ENCODE measurements at regions not wholly inside any gene's neighbourhood (a gene's known extent, or its start where the extent isn't known, plus 50 kb on each side); places are given as distances from the start of the nearest gene placed in this dataset.

DNA sequence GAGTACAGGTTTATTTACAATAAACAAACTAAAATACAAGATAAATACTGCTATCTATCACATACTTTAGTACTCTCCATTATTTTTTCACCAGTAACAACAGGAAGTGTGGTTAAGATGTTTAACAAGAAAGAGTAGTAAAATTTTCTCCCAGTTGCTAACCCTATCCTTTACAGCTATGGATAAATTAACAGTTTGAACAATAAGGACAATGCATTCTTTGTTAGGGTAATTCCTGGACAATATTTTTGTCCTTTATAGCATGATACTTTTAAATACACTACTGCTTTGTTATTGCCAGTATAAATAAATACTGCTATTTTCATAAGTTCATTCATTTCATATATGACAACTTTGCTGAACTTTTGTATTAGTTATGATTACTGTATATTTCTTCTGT is 630.2 kb upstream of the ATXN8OS start (continued):
- TF ChIP-seq, protein P1, sequence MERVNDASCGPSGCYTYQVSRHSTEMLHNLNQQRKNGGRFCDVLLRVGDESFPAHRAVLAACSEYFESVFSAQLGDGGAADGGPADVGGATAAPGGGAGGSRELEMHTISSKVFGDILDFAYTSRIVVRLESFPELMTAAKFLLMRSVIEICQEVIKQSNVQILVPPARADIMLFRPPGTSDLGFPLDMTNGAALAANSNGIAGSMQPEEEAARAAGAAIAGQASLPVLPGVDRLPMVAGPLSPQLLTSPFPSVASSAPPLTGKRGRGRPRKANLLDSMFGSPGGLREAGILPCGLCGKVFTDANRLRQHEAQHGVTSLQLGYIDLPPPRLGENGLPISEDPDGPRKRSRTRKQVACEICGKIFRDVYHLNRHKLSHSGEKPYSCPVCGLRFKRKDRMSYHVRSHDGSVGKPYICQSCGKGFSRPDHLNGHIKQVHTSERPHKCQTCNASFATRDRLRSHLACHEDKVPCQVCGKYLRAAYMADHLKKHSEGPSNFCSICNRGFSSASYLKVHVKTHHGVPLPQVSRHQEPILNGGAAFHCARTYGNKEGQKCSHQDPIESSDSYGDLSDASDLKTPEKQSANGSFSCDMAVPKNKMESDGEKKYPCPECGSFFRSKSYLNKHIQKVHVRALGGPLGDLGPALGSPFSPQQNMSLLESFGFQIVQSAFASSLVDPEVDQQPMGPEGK (CRISPR knock-in tag; IDR thresholded peaks at IDR 0.05; ENCODE audit: borderline replicate concordance): no peak
- TF ChIP-seq GLIS3 (CRISPR knock-in tag; IDR thresholded peaks at IDR 0.05) (no peak), BACH2 (CRISPR knock-in tag; IDR thresholded peaks at IDR 0.05; ENCODE audit: borderline replicate concordance) (no peak), ARNTL (CRISPR knock-in tag; IDR thresholded peaks at IDR 0.05; ENCODE audit: borderline replicate concordance, low read depth) (no peak), ZNF565 (CRISPR knock-in tag; conservative IDR thresholded peaks at IDR 0.05; ENCODE audit: low read depth) (no peak), PPARA (CRISPR knock-in tag; IDR thresholded peaks at IDR 0.05; ENCODE audit: borderline replicate concordance) (no peak), ZNF8 (CRISPR knock-in tag; IDR thresholded peaks at IDR 0.05) (no peak), OSR1 (CRISPR knock-in tag; IDR thresholded peaks at IDR 0.05) (no peak)
- TF ChIP-seq, protein P2, sequence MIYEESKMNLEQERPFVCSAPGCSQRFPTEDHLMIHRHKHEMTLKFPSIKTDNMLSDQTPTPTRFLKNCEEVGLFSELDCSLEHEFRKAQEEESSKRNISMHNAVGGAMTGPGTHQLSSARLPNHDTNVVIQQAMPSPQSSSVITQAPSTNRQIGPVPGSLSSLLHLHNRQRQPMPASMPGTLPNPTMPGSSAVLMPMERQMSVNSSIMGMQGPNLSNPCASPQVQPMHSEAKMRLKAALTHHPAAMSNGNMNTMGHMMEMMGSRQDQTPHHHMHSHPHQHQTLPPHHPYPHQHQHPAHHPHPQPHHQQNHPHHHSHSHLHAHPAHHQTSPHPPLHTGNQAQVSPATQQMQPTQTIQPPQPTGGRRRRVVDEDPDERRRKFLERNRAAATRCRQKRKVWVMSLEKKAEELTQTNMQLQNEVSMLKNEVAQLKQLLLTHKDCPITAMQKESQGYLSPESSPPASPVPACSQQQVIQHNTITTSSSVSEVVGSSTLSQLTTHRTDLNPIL (CRISPR knock-in tag; IDR thresholded peaks at IDR 0.05; ENCODE audit: low read depth): no peak

DNA sequence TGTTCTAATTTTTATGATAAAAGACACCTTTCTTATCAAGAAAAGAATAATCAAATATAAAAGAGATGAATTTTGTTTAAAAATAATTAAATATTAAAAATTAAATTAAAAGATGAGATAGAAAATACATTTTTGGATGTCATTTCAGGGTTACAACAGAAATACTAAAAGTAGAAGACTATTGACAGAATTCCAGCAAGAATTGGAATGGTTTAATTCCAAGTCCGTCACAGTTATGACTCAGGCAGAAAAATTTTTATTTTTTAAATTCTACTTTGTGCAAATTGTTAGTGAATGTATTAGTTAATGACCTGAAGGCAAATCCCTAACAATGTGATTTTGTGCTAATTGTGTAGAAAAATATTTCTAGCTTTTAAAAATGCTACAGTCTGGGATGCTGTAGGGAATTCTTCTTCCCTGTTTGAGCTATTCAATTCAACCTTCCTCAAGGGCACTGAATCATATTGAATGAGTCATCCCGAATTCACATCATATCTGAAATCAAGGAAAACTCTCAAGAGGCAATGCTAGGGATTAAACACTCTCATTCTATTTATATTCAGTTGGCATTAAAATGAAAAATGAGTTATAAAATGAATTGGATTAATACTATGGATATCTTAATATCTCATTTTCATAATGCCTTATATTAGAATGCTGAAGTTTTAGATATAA is 633.5 kb upstream of the ATXN8OS start:
- TF ChIP-seq, protein P1 (CRISPR knock-in tag; IDR thresholded peaks at IDR 0.05; ENCODE audit: borderline replicate concordance): no peak
- 0 out of 2 replicates have a peak, but pooled peaks have one; percentile 34 for TF ChIP-seq ISL1 (CRISPR knock-in tag; IDR thresholded peaks at IDR 0.05)
- TF ChIP-seq TOX (CRISPR knock-in tag; IDR thresholded peaks at IDR 0.05; ENCODE audit: borderline replicate concordance): peak; percentile 21; the same call in 1 of the 2 replicates
- no peak for TF ChIP-seq GLIS3 (CRISPR knock-in tag; IDR thresholded peaks at IDR 0.05)
- ATAC-seq: peak; percentile 67; the same call in 2 of the 3 replicates

DNA sequence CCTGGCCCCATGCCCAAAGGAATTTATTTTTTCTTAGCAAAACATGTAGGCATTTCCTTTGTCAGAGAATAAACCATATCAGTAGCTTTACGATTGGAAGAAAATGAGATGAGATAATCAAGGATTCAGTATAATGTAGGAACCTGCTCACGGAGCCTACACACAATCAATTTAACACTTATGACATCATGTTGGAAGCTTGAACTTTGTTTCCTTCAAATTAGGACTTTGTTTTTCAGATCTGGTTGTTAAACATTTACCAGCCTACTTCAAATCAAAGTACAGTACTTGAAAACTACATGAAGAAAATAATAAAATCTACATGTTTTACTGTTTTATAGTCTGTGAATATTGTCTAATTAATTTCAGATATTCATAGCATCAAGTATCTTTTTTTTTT is 639.0 kb upstream of the ATXN8OS start:
- TF ChIP-seq OSR1 (CRISPR knock-in tag; IDR thresholded peaks at IDR 0.05): no peak
- ATAC-seq: no peak

DNA sequence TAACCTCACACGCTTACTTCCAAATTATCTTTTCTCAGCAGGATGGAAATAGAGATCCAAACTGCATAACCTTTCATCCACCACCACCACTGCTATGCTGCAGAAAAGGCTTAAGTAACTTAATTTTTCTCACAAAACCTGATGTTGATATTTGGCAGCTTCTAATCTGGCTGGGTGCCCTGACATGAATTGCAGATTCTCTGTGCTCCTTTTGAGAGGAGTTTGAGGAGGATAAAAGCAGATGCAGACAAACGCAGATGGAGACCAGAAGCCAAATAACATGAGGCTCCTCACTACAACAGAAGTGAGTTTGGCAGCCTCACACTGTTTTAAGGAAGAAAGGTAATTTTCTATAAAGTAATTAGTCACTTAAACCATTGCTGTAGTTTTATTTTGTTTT is 646.2 kb upstream of the ATXN8OS start:
- TF ChIP-seq TCF4 (CRISPR knock-in tag; IDR thresholded peaks at IDR 0.05; ENCODE audit: borderline replicate concordance): peak; percentile 26; the same call in 1 of the 2 replicates
- TF ChIP-seq ZNF70 (CRISPR knock-in tag; IDR thresholded peaks at IDR 0.05): peak; percentile 65; the same call in 1 of the 2 replicates
- TF ChIP-seq CSDC2 (CRISPR knock-in tag; IDR thresholded peaks at IDR 0.05): no peak
- ATAC-seq: no peak

DNA sequence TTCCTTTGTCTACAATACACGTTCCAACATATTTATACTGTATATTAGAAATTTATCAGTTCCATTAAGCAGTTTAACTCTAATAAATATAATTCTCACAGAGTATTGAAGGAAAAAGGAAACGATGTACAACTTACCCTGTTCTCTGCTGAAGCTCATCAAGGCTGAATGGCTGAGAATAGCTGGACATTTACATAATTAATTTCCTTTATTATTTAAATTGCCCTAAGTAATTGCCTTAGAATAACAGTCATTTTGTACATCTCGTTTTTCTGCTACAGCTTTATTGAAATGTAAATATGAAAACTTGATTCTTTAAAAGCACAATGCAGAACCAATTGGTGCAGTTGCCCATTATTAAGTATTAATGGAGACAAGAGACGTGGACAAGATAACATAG is 648.3 kb upstream of the ATXN8OS start:
- no peak for ATAC-seq
- no peak for TF ChIP-seq OSR1 (CRISPR knock-in tag; IDR thresholded peaks at IDR 0.05)
- no peak for TF ChIP-seq PPARA (CRISPR knock-in tag; IDR thresholded peaks at IDR 0.05; ENCODE audit: borderline replicate concordance)
- no peak for TF ChIP-seq ZFP30 (CRISPR knock-in tag; IDR thresholded peaks at IDR 0.05)
- no peak for TF ChIP-seq TOX (CRISPR knock-in tag; IDR thresholded peaks at IDR 0.05; ENCODE audit: borderline replicate concordance)
- TF ChIP-seq, protein P1 (CRISPR knock-in tag; IDR thresholded peaks at IDR 0.05; ENCODE audit: borderline replicate concordance): no peak

DNA sequence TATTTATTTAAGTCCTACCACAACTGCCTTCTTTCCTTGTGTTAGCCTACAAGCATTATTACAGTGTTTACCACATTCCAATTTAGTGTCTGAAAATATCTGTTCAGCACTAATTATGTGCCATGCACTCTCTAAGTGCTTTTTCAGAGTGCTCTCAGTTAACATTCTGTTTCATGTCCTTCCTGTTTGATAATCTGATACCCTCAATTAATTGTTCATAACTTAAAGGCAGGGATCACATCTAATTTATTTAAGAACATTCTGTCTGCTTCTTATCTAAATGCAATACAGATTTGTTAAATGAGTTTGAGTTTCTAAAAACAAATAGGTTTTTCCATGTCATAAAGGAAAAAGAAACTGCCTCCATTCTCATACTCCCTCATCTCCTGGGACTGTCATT is 649.6 kb upstream of the ATXN8OS start:
- ATAC-seq: peak; percentile 25; the same call in 1 of the 3 replicates
- TF ChIP-seq ARNTL (CRISPR knock-in tag; IDR thresholded peaks at IDR 0.05; ENCODE audit: borderline replicate concordance, low read depth) (no peak), GLIS3 (CRISPR knock-in tag; IDR thresholded peaks at IDR 0.05) (peak; percentile 71; the same call in 1 of the 2 replicates), ZFP30 (CRISPR knock-in tag; IDR thresholded peaks at IDR 0.05) (no peak), ZFP3 (CRISPR knock-in tag; IDR thresholded peaks at IDR 0.05) (no peak), BACH2 (CRISPR knock-in tag; IDR thresholded peaks at IDR 0.05; ENCODE audit: borderline replicate concordance) (no peak), TOX (CRISPR knock-in tag; IDR thresholded peaks at IDR 0.05; ENCODE audit: borderline replicate concordance) (peak; percentile 83), ZC3H10 (CRISPR knock-in tag; IDR thresholded peaks at IDR 0.05) (peak; percentile 68)
- TF ChIP-seq, protein P3, sequence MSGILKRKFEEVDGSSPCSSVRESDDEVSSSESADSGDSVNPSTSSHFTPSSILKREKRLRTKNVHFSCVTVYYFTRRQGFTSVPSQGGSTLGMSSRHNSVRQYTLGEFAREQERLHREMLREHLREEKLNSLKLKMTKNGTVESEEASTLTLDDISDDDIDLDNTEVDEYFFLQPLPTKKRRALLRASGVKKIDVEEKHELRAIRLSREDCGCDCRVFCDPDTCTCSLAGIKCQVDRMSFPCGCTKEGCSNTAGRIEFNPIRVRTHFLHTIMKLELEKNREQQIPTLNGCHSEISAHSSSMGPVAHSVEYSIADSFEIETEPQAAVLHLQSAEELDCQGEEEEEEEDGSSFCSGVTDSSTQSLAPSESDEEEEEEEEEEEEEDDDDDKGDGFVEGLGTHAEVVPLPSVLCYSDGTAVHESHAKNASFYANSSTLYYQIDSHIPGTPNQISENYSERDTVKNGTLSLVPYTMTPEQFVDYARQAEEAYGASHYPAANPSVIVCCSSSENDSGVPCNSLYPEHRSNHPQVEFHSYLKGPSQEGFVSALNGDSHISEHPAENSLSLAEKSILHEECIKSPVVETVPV (CRISPR knock-in tag; IDR thresholded peaks at IDR 0.05): peak; percentile 87; the same call in 1 of the 2 replicates
- TF ChIP-seq, protein P4, sequence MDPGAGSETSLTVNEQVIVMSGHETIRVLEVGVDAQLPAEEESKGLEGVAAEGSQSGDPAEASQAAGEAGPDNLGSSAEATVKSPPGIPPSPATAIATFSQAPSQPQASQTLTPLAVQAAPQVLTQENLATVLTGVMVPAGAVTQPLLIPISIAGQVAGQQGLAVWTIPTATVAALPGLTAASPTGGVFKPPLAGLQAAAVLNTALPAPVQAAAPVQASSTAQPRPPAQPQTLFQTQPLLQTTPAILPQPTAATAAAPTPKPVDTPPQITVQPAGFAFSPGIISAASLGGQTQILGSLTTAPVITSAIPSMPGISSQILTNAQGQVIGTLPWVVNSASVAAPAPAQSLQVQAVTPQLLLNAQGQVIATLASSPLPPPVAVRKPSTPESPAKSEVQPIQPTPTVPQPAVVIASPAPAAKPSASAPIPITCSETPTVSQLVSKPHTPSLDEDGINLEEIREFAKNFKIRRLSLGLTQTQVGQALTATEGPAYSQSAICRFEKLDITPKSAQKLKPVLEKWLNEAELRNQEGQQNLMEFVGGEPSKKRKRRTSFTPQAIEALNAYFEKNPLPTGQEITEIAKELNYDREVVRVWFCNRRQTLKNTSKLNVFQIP (CRISPR knock-in tag; IDR thresholded peaks at IDR 0.05; ENCODE audit: borderline replicate concordance, low read depth): peak; percentile 41; the same call in 1 of the 2 replicates
- TF ChIP-seq, protein P2 (CRISPR knock-in tag; IDR thresholded peaks at IDR 0.05; ENCODE audit: low read depth): peak; percentile 42; the same call in 1 of the 2 replicates
